ENCODE measurements at regions not wholly inside any gene's neighbourhood (a gene's known extent, or its start where the extent isn't known, plus 50 kb on each side); places are given as distances from the start of the nearest gene placed in this dataset.
"Not testable (repeated sequence)": the region's sequence is repeated elsewhere in the genome, so short reads cannot be mapped to it uniquely, and the experiment has no call there.

DNA sequence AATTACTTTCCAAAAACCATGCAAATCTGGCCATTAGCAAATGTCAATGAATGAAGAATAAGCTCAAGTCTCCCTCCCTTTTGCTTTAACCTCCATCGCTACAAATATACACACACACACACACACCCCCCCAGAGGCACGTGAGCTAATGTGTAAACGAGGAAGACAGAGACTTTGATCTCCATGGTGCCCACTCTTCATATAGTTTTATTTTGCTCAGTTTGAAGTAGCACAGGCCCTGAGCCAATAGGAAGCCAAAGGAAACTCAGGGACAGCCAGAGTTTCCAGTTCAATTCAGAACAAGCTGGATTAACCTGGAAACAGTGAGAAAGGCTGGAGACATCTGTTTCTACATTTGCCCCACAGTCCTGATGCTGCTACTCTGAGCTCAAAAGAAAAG is 248.4 kb upstream of the MEIS1 start:
- no peaks in the 10 kb centered on the region for H3K9me3 ChIP-seq
- no peak overlapping the region for H3K27ac ChIP-seq
- no peaks in the 10 kb centered on the region for H3K27me3 ChIP-seq
- no peak for DNase-seq
- H3K36me3 ChIP-seq = no peaks in the 10 kb centered on the region
- intact Hi-C loops (cut with DNase I; ENCODE audit: low total_unique reads) = no loop called here
- H3K4me1 ChIP-seq = no peaks in the 10 kb centered on the region
- TF ChIP-seq, protein P1, sequence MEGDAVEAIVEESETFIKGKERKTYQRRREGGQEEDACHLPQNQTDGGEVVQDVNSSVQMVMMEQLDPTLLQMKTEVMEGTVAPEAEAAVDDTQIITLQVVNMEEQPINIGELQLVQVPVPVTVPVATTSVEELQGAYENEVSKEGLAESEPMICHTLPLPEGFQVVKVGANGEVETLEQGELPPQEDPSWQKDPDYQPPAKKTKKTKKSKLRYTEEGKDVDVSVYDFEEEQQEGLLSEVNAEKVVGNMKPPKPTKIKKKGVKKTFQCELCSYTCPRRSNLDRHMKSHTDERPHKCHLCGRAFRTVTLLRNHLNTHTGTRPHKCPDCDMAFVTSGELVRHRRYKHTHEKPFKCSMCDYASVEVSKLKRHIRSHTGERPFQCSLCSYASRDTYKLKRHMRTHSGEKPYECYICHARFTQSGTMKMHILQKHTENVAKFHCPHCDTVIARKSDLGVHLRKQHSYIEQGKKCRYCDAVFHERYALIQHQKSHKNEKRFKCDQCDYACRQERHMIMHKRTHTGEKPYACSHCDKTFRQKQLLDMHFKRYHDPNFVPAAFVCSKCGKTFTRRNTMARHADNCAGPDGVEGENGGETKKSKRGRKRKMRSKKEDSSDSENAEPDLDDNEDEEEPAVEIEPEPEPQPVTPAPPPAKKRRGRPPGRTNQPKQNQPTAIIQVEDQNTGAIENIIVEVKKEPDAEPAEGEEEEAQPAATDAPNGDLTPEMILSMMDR (IDR thresholded peaks at IDR 0.05) = no peak
- no peak for TF ChIP-seq POLR2A (IDR thresholded peaks at IDR 0.05)
- no peak overlapping the region for H3K4me3 ChIP-seq

DNA sequence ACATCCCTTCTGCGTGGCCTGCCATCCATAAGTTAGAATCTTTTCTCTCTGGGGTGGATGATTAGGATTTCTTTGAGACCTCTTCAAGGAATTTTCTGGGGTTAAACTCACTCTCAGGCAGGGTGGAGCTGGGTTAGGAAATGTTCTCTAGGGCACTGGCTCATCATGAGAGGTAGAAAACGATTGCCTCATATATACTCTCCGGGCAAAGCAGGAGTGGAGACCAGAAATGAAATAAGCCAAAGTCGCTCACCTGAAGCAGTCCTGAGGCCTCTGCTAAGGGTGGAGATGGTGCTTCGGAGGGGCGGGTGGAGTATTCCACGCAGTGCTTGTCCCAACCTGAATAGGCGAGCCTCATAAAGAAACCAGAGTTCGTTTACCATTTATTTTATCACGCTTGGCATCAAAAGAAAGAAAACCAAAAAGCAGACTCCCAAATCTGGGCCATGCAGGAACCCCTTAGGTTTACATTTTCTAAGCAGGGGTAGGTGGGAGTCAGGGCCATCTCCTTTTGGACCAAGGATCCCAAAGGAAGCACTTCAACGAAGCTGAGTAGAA is 249.3 kb upstream of the MEIS1 start:
- H3K4me1 ChIP-seq = no peaks in the 10 kb centered on the region
- intact Hi-C loops (cut with DNase I; ENCODE audit: low total_unique reads) = no loop called here
- TF ChIP-seq POLR2A (IDR thresholded peaks at IDR 0.05) = no peak
- TF ChIP-seq, protein P1 (IDR thresholded peaks at IDR 0.05) = no peak
- H3K4me3 ChIP-seq = no peak overlapping the region
- DNase-seq = no peak
- no peaks in the 10 kb centered on the region for H3K36me3 ChIP-seq
- H3K27ac ChIP-seq = no peak overlapping the region
- H3K27me3 ChIP-seq = no peaks in the 10 kb centered on the region
- H3K9me3 ChIP-seq = no peaks in the 10 kb centered on the region

DNA sequence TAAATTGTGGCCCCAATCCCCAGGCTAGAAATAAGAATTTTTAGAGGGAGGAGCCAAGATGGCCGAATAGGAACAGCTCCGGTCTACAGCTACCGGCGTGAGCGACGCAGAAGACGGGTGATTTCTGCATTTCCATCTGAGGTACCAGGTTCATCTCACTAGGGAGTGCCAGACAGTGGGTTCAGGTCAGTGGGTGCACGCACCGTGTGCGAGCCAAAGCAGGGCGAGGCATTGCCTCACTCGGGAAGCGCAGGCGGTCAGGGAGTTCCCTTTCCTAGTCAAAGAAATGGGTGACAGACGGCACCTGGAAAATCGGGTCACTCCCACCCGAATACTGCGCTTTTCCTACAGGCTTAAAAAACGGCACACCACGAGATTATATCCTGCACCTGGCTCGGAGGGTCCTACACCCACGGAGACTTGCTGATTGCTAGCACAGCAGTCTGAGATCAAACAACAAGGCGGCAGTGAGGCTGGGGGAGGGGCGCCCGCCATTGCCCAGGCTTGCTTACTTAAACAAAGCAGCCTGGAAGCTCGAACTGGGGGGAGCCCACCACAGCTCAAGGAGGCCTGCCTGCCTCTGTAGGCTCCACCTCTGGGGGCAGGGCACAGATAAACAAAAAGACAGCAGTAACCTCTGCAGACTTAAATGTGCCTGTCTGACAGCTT is 257.7 kb upstream of the MEIS1 start:
- H3K27ac ChIP-seq = not testable (repeated sequence)

DNA sequence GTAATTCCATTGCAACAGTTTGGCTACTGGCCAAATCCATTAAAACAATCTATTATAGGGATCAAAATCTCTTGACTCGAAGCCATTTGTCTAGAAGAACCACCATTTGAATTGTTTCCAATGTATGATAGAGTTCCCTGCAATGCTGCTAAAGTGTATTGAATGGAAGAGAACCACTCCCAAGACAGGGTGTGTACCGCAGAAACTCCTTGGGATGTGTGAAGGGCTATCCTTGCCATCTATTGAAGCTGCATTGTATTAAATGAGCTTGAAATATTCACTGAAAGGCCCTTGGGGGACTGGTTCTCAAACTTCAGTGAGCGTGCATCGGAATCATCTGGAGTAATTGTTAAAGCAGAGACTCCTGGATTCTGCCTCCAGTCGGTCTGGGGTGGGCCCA is 260.4 kb upstream of the MEIS1 start:
- no peak overlapping the region for H3K4me3 ChIP-seq
- TF ChIP-seq POLR2A (IDR thresholded peaks at IDR 0.05) = no peak
- TF ChIP-seq, protein P1 (IDR thresholded peaks at IDR 0.05) = no peak
- intact Hi-C loops (cut with DNase I; ENCODE audit: low total_unique reads) = no loop called here
- H3K27me3 ChIP-seq = no peaks in the 10 kb centered on the region
- no peaks in the 10 kb centered on the region for H3K9me3 ChIP-seq
- H3K4me1 ChIP-seq = no peaks in the 10 kb centered on the region
- DNase-seq = no peak
- H3K36me3 ChIP-seq = no peaks in the 10 kb centered on the region
- no peak overlapping the region for H3K27ac ChIP-seq

More for the DNA sequence above, 257.7 kb upstream of the MEIS1 start:
- H3K27me3 ChIP-seq; DNase-seq; intact Hi-C loops (cut with DNase I; ENCODE audit: low total_unique reads); H3K9me3 ChIP-seq; H3K4me1 ChIP-seq; H3K4me3 ChIP-seq; H3K36me3 ChIP-seq: not testable (repeated sequence)

DNA sequence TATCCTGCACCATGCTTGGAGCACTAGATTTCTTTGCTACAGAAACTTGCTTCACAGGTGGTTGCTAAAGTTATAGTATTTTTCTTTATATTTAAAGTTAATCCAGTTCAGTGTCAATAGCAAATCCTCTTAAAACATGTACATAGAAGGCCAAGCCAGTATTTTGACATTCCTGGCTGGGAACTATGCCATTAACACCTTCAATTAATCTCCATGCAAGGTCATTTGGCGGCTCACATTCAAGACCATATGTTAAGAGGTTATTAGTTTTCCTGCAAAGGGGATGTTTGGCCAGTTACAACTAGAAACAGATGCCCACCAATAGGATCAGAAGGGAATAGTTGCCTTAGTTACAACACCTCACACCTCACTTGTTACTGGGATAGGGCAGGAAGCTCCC is 261.3 kb upstream of the MEIS1 start:
- Histone ChIP-seq H3K4me1 (no peaks in the 10 kb centered on the region), H3K9me3 (no peaks in the 10 kb centered on the region), H3K36me3 (no peaks in the 10 kb centered on the region), H3K27ac (no peak overlapping the region), H3K4me3 (no peak overlapping the region), H3K27me3 (no peaks in the 10 kb centered on the region)
- TF ChIP-seq POLR2A (IDR thresholded peaks at IDR 0.05) = no peak
- TF ChIP-seq, protein P1 (IDR thresholded peaks at IDR 0.05) = no peak
- no peak for DNase-seq
- intact Hi-C loops (cut with DNase I; ENCODE audit: low total_unique reads) = no loop called here
